NCI-H460 (cell line): ENCODE measurements at regions not wholly inside any gene's neighbourhood (a gene's known extent, or its start where the extent isn't known, plus 50 kb on each side); places are given as distances from the start of the nearest gene placed in this dataset.
A peak's percentile ranks its signal among the peaks of the same experiment; 100 is the strongest.
"Not testable (repeated sequence)": the region's sequence is repeated elsewhere in the genome, so short reads cannot be mapped to it uniquely, and the experiment has no call there.

ENCODE experiments used
- DNase-seq: peaks from one replicate; pipeline ENCODE4 v3.0.0-alpha.2; 2016; ENCODE audit warnings: low read depth; ENCODE audit errors: extremely low read depth

GRCh38 chr6:114865506-114865905 is 522.7 kb upstream of the HS3ST5 start:
- DNase-seq, result not testable (repeated sequence)

GRCh38 chr6:114863610-114864009 is 520.8 kb upstream of the HS3ST5 start:
- no peak for DNase-seq

- DNase-seq, result no peak
Observed at GRCh38 chr6:114862819-114863218, 520.0 kb upstream of the HS3ST5 start.

- no peak for DNase-seq
Observed at GRCh38 chr6:114862064-114862463, 519.2 kb upstream of the HS3ST5 start.

GRCh38 chr6:114844359-114844758 is 501.5 kb upstream of the HS3ST5 start:
- no peak for DNase-seq

DNA sequence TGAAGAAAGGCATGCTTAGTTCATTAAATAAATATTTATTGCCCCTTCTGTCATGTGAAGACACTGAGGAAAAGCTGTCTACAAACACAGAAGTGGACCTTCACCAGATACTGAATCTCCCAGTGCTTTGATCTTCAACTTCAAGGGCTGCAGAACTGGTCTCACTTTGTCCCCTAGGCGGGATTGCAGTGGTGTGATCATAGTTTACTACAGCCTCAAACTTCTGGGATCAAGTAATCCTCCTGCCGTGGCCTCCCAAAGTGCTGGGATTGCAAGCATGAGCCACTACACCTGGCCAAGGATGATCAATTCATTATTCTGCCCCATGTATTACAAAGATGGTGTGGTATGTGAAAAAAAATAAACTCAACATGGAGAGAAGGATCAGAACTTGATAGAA is 496.2 kb upstream of the HS3ST5 start:
- DNase-seq, result no peak

GRCh38 chr6:114833211-114833610 is 490.4 kb upstream of the HS3ST5 start:
- no peak for DNase-seq

- DNase-seq, result no peak
Observed at GRCh38 chr6:114830515-114830914, 487.7 kb upstream of the HS3ST5 start.

DNA sequence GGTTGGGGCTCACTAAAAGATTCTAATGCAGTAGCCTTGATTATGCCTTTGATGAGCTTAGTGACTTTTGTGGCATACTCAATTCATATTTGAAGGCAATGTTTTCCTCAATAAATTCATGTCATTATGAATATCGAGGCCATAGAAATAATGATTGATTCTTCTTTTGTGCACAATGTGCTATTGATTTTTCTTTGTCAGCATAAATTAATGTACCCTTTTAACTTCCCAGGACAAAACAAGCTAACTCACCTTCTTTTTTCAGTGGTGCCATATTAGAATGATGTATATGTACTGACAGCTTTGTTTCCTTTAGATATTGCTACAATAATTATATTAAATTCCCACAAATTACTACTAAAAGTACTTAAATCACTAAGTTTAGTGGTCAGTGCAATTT is 484.3 kb upstream of the HS3ST5 start:
- no peak for DNase-seq

GRCh38 chr6:114824409-114824808 is 481.6 kb upstream of the HS3ST5 start:
- no peak for DNase-seq

DNA sequence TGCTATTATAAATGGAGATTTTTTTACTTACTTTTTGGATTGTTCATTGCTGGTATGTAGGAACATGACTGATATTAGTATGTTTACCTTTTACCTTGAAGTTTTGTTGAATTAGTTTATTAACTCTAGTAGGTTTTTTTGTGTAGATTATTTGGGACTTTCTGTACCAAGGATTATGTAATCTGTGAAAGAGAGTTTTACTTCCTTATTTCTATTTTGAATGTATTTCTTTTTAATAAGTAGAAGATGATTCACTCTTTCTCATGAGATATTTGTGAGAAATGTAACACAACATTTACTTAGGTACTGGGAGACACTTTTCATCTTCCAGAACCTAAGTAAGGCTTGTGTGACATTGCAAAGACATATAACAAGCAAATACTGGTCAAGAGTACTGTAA is 473.9 kb upstream of the HS3ST5 start:
- DNase-seq, result no peak

GRCh38 chr6:114810468-114810867 is 467.6 kb upstream of the HS3ST5 start:
- no peak for DNase-seq

GRCh38 chr6:114805426-114805825 is 462.6 kb upstream of the HS3ST5 start:
- not testable (repeated sequence) for DNase-seq

GRCh38 chr6:114796576-114796975 is 453.8 kb upstream of the HS3ST5 start:
- no peak for DNase-seq

DNA sequence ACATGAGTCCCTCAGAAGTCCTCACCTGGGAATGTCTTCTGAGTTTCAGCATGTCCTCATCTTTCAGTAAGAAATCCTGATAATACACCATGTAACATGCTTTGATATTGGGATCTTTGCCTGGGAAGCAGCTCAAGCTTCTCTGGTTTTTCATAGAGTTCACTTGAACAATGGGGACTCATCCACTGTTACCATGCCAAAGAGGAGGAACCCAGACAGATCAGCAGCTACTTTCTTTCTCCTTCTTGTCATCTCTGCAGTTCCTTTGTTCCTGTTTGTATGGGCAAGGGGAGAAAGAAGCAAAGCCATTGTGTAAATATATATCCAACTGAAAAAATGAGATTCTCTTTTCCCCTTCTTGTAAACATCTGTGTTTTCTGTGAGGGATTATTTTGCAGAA is 450.6 kb upstream of the HS3ST5 start:
- no peak for DNase-seq

- DNase-seq, result no peak
Observed at GRCh38 chr6:114785235-114786127, 442.7 kb upstream of the HS3ST5 start.

- no peak for DNase-seq
Observed at GRCh38 chr6:114783783-114784182, 441.0 kb upstream of the HS3ST5 start.

- no peak for DNase-seq
Observed at GRCh38 chr6:114783083-114783482, 440.3 kb upstream of the HS3ST5 start.

- no peak for DNase-seq
Observed at GRCh38 chr6:114764866-114765265, 422.0 kb upstream of the HS3ST5 start.

DNA sequence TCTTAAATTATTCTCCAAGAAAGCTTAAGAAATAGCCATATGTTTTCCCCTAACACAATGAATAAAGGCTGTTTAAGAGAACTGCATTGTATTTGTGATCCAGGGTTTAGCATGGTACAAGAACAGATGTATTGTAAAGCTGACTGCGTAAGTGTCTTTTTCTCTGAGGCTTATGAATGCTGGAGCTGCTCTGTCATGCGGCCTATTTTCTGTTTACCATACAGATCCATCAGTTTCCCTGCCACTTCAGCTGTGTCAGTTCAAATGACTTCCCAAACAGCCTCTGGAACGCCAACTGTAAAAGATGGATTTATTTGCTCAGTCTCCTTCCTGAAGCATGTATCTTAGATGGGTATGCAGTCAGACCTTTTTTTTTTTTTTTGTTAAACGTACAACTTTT is 419.3 kb upstream of the HS3ST5 start:
- DNase-seq, result no peak

- DNase-seq, result peak; percentile 16
Observed at GRCh38 chr6:114747995-114748625, 405.3 kb upstream of the HS3ST5 start.

DNA sequence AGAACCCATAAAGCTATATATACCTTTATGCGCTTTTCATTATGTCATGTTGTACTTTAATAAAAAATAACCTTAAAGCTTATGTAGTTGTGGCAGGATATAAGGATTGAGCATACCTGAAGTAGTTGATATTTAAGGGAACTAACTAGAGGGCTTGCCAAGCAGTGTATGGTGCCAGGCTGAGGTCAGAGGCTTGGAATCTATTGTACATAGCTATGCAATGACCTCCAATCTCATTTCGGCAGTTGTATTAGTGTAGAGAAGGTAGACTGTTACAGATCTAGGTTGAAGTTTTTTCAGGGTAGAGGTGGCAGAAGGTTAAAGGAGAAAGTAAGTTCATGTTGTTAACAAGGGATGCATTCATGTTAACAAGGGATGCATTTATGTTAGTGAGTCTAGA is 397.7 kb upstream of the HS3ST5 start:
- DNase-seq, result no peak
